ENCODE measurements at regions not wholly inside any gene's neighbourhood (a gene's known extent, or its start where the extent isn't known, plus 50 kb on each side); places are given as distances from the start of the nearest gene placed in this dataset.

DNA sequence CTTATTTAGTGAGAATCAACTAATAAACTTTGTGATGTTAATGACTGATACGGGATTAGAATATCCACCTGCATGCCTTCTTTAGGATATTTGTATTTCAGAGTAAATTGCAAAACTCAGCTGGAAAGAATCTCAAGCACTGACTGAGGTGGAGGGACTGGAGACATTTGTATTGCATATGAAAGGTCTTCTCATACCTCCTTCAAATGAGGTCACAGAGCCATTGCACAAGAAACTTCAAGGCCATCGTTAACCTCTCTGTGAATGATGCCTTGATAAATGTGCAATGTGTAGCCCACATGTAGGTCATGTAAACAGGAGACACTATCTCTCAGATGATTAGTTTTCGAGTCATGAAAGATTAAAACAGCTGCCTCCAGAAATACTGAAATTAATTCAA lies 531.7 kb upstream of the PLXNA2 start:
- Histone ChIP-seq H3K27me3 (replicated peaks; ENCODE audit: insufficient read depth) (no peaks in the 10 kb centered on the region), H3K4me3 (no peak overlapping the region), H3K27ac (no peak overlapping the region), H3K36me3 (no peaks in the 10 kb centered on the region), H3K9me3 (no peaks in the 10 kb centered on the region), H3K4me1 (ENCODE audit: control insufficient read depth in 1 of 2, low read depth in 2 of 2) (peaks cover 0 to 4% of the 10 kb centered on the region in 2 donors)
- DNase-seq (ENCODE audit: low spot score) (no peak), ATAC-seq (ENCODE audit: insufficient number of reproducible peaks, low FRiP score, low read depth) (no peak)
- TF ChIP-seq, protein P1, sequence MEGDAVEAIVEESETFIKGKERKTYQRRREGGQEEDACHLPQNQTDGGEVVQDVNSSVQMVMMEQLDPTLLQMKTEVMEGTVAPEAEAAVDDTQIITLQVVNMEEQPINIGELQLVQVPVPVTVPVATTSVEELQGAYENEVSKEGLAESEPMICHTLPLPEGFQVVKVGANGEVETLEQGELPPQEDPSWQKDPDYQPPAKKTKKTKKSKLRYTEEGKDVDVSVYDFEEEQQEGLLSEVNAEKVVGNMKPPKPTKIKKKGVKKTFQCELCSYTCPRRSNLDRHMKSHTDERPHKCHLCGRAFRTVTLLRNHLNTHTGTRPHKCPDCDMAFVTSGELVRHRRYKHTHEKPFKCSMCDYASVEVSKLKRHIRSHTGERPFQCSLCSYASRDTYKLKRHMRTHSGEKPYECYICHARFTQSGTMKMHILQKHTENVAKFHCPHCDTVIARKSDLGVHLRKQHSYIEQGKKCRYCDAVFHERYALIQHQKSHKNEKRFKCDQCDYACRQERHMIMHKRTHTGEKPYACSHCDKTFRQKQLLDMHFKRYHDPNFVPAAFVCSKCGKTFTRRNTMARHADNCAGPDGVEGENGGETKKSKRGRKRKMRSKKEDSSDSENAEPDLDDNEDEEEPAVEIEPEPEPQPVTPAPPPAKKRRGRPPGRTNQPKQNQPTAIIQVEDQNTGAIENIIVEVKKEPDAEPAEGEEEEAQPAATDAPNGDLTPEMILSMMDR (IDR thresholded peaks at IDR 0.05): no peak

DNA sequence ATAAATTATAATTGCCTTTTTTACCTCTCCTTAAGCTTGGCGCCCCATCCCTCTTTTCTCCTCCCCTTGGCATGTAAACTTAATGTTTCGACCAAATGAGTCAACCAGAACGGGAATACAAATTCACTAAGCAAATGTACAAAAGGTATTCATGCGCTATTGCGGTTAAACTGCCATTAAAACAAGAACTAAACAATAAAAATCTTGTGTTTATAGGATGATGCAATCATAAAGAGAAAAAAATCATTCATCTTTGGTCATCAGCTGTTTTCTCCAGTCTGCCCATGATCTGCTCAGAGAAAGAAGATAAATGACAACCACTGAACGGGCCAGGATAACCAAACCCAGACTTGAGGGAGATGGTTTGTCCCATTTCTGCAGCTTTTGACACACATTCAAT lies 534.2 kb upstream of the PLXNA2 start:
- no peak for ATAC-seq (ENCODE audit: insufficient number of reproducible peaks, low FRiP score, low read depth)

DNA sequence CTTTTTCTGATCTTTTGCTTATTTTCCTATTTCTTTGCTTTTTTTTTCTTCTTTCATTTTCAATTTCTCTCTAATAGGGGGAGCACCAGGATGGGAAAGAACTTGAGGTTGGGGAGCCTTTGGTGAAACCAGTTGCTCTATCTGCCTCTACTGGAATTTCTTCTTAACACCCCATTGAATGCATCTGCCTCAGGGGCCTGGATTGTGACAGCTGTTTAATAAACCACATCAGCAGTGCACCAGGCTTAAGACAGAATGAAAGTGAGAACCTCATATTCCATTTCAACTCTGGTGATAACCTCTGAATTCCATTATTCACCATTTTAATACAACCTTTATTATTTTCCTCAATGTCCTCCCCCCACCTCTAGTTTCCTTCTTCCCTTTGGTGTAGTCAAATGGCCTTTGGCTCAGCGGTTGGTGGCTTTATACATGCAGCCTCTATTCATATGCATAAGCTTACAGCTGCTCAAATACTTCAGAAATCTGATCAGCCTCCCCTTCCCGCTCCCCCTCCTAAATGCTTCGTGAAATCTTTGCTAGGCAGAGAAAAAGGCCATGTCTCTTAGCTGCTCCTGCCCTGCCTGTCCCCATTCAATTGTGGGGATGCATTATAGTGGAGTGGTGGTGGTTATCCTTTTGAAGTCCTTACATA lies 537.3 kb upstream of the PLXNA2 start:
- ATAC-seq (ENCODE audit: insufficient number of reproducible peaks, low FRiP score, low read depth) (no peak), DNase-seq (ENCODE audit: low spot score) (no peak)
- Histone ChIP-seq H3K4me3 (no peak overlapping the region), H3K27ac (no peak overlapping the region), H3K27me3 (replicated peaks; ENCODE audit: insufficient read depth) (no peaks in the 10 kb centered on the region), H3K4me1 (ENCODE audit: control insufficient read depth in 1 of 2, low read depth in 2 of 2) (no peaks in the 10 kb centered on the region), H3K36me3 (no peaks in the 10 kb centered on the region), H3K9me3 (no peaks in the 10 kb centered on the region)
- TF ChIP-seq, protein P1 (IDR thresholded peaks at IDR 0.05): no peak

More for the DNA sequence above, 534.2 kb upstream of the PLXNA2 start:
- no peaks in the 10 kb centered on the region for H3K4me1 ChIP-seq (ENCODE audit: control insufficient read depth in 1 of 2, low read depth in 2 of 2)
- no peak for DNase-seq (ENCODE audit: low spot score)
- H3K9me3 ChIP-seq: no peaks in the 10 kb centered on the region
- no peaks in the 10 kb centered on the region for H3K27me3 ChIP-seq (replicated peaks; ENCODE audit: insufficient read depth)
- no peaks in the 10 kb centered on the region for H3K36me3 ChIP-seq
- no peak overlapping the region for H3K4me3 ChIP-seq
- no peak overlapping the region for H3K27ac ChIP-seq
- TF ChIP-seq, protein P1 (IDR thresholded peaks at IDR 0.05): no peak

DNA sequence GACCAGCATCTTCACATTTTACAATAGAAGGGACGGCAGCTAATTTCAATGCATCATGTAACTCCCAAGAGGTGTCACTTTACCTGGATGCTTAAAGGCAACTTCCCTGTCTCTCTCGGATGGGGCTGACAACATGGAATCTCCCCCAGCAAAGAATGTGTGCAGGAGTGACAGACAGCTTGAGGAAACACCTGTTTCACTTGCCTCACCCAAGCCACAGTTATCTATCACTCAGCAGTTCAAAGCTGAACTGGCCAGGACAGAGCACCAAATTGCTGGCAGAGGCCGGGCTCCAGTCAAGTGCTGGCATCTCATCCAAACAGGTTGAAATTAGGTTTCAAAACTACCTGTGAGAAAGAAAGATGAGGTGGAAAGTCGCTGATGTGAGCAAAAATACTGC lies 538.0 kb upstream of the PLXNA2 start:
- no peak overlapping the region for H3K4me3 ChIP-seq
- H3K27me3 ChIP-seq (replicated peaks; ENCODE audit: insufficient read depth): no peaks in the 10 kb centered on the region
- DNase-seq (ENCODE audit: low spot score) (no peak), ATAC-seq (ENCODE audit: insufficient number of reproducible peaks, low FRiP score, low read depth) (no peak)
- H3K27ac ChIP-seq: no peak overlapping the region
- TF ChIP-seq, protein P1 (IDR thresholded peaks at IDR 0.05): no peak
- H3K9me3 ChIP-seq: no peaks in the 10 kb centered on the region
- no peaks in the 10 kb centered on the region for H3K36me3 ChIP-seq
- no peaks in the 10 kb centered on the region for H3K4me1 ChIP-seq (ENCODE audit: control insufficient read depth in 1 of 2, low read depth in 2 of 2)

DNA sequence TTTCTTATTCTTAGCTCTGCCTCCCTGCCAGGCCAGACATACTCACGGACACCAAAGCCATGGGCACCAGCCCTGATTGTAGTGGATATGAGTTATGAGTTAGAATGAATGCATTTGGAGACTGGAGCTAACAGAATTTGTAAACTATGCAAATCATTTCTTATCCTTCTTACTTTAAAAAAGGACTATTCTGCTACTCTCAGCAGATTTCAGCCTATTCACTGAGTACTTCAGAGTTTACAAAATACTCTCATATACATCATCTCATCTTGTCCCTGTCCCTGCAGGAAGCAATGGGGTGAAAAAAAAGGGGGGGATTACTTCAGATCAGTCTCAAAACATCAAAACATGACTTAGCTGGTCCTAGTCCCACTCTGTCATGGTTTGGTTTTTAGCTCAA lies 541.4 kb upstream of the PLXNA2 start:
- Histone ChIP-seq H3K9me3 (no peaks in the 10 kb centered on the region), H3K36me3 (no peaks in the 10 kb centered on the region), H3K4me1 (ENCODE audit: control insufficient read depth in 1 of 2, low read depth in 2 of 2) (no peaks in the 10 kb centered on the region), H3K27ac (no peak overlapping the region), H3K27me3 (replicated peaks; ENCODE audit: insufficient read depth) (no peaks in the 10 kb centered on the region), H3K4me3 (no peak overlapping the region)
- TF ChIP-seq, protein P1 (IDR thresholded peaks at IDR 0.05): no peak
- no peak for DNase-seq (ENCODE audit: low spot score)
- ATAC-seq (ENCODE audit: insufficient number of reproducible peaks, low FRiP score, low read depth): no peak

All from thoracic aorta (tissue), 2 donors.